AG09319 (cell line): ENCODE measurements at regions not wholly inside any gene's neighbourhood (a gene's known extent, or its start where the extent isn't known, plus 50 kb on each side); places are given as distances from the start of the nearest gene placed in this dataset.

Experiments used
- DNase-seq: peaks from one replicate; pipeline ENCODE4 v3.0.0-alpha.2; 2010; ENCODE audit warnings: low read depth; ENCODE audit errors: extremely low read depth
- TF ChIP-seq, protein P1 (sequence below): IDR thresholded peaks from 2 replicates; pipeline ENCODE4 v1.5.1; 2011; ENCODE audit warnings: low read depth, mild to moderate bottlenecking, inconsistent platforms, low read length, moderate library complexity

DNA sequence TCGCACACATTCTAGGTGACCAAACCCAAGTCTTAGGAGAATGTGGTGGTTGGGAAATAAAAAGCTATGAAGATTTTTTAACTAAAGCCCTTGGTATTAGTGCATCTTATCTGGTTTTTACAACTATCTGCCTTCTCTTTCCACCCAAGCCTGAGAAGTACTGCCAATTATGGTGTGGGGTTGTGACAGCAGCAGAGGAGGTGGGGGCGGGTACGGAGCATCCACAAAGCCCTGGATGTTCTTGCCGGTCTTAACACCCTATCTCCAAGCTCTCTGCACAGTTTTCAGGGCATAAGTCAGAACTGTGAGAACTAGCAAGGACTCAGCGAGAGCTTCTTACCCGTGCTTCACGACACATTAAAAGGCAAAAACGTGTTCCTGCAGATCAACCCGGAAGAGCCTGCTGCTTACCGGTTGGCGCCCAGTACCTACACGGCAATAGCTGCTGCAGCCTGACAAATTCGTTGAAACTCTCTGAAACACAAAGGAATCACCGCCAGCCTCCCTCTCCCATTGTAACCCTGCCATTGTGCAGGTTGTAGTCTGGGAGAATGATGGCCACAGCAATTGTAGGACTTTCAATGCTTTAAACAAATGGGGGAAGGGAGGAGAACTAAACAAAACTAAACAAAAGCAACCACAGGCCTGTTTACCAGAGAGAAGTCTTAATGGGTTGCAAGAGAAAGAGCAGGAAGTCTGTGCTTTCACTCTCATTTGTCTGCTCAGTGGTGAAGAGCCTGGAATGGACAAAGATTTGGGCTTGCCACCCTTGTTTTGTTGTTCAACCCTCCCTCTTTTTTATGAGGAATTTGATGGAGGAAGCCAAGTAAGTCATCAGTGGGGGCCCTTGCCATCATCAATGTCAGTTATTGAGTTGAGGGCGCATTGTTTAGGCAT lies 461.0 kb upstream of the JARID2 start:
- TF ChIP-seq, protein P1, sequence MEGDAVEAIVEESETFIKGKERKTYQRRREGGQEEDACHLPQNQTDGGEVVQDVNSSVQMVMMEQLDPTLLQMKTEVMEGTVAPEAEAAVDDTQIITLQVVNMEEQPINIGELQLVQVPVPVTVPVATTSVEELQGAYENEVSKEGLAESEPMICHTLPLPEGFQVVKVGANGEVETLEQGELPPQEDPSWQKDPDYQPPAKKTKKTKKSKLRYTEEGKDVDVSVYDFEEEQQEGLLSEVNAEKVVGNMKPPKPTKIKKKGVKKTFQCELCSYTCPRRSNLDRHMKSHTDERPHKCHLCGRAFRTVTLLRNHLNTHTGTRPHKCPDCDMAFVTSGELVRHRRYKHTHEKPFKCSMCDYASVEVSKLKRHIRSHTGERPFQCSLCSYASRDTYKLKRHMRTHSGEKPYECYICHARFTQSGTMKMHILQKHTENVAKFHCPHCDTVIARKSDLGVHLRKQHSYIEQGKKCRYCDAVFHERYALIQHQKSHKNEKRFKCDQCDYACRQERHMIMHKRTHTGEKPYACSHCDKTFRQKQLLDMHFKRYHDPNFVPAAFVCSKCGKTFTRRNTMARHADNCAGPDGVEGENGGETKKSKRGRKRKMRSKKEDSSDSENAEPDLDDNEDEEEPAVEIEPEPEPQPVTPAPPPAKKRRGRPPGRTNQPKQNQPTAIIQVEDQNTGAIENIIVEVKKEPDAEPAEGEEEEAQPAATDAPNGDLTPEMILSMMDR: no peak
- DNase-seq: no peak

DNA sequence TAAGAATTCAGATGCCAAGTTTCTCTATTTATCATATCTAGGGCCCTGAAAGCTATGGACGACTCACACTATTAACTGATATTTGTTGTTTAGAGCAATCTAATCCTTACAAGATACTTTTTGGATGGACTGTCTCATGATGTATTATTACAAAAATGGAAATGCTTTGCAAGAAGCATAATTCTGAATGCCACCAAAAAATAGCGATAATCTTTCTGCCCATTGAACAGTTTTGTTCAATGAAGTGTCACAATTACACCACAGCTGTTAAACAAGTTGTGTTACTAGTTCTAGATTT lies 460.4 kb upstream of the JARID2 start:
- TF ChIP-seq, protein P1: no peak
- DNase-seq: no peak

DNA sequence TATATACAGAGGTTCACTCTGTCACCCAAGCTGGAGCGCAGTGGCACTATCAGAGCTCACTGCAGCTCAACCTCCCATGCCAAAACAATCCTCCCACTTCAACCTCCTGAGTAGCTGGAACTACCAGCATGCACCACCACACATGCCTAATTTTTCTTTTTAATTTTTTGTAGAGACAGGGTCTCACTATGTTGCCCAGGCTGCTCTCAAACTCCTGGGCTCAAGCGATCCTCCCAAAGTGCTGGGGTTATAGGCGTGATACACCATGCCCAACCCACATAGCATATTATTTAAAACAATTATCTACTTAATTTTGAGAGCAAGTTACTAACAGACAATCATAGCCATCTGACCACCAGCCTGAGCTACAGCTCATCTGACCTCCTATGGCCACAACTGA lies 459.9 kb upstream of the JARID2 start:
- TF ChIP-seq, protein P1: no peak
- no peak for DNase-seq

DNA sequence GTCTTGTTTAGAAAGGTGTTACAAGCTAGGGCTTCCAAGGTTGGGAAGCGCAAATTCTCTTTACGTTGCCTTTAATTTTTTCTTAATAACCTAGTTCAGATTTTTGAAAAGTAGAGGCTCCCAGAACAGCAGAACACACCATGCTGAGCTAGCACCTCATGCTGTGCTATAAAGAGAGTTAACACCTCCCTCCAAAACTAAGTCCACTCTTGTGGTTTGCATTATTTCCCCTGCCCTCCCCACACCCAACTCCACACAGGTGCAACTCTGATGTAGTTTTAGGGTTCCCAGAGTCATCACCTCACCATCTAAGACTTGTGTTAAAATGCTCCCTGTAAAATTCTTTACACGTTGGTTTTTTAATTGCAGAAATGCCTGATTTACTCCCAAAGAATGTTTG lies 459.4 kb upstream of the JARID2 start:
- TF ChIP-seq, protein P1: no peak
- no peak for DNase-seq

DNA sequence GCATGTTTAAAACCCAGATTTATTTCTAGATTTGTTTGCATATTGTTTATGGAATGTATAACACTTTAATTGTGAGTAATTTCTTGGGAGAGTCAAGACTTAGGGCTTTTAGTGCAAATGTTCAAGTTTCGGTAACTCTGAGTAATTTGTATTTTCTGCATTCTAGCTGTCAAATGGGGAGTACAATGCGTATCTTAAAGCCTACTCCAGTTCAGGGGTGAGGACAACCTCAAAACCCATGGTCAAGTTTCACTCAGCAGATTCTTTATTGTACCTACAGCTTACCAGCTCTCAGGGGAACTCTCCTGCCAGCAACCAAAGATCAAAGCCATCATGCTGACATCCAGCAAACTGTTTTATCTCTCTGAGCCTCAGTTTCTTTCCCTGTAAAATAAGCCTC lies 458.6 kb upstream of the JARID2 start:
- TF ChIP-seq, protein P1: no peak

DNA sequence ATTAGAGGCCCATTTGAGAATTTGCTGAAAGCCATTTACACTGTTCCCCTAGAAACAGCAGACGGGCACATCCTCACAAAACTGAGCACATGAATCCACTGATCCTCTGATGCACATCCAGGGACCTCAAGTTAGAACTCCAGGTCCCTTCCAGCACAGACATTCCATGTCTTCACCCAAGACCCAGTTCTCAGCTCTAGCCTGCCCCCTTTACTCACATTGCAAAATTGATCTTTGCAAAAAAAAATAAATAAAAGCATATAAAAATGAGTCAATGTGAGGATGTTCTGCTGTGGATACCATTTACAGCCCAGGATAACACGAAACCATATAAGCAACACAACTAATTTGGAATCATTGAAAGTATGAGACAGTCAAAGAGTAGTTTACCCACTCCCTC lies 458.2 kb upstream of the JARID2 start:
- DNase-seq: no peak
- TF ChIP-seq, protein P1: no peak

More for the DNA sequence above, 458.6 kb upstream of the JARID2 start:
- DNase-seq: no peak

DNA sequence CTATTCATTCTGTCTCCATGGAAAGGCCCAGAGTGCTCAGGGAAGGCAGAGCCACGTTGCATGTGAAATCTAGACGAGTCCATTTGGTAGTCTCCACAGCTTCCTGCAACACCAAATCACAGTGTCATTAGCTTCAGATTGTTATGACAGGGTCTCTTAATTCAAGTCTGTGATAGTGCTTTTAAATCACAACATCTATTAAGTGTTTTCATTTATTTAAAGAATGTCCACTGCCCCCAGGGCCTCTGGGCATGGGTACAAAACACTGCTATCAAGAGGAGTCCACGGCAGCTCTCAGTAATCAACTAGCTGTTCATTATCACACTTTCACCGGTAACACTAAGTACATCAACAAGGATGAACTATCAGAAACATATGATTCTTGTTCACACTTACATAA lies 455.9 kb upstream of the JARID2 start:
- TF ChIP-seq, protein P1: no peak
- DNase-seq: no peak
